Thyroid gland (tissue), 4 donors: ENCODE measurements at regions not wholly inside any gene's neighbourhood (a gene's known extent, or its start where the extent isn't known, plus 50 kb on each side); places are given as distances from the start of the nearest gene placed in this dataset.

Source experiments
- DNase-seq, 2 donors: peaks; one replicate each; pipeline ENCODE4 v3.0.0-alpha.2; 2019
- H3K27ac ChIP-seq, 3 donors: fragments of 200-600 bp; sonication (generic); 1 replicate in 2 of 3; 2 replicates in 1 of 3; pipeline ENCODE4 v1.5.1; 2016 to 2019; ENCODE audit warnings: mild to moderate bottlenecking in 1 of 3, moderate library complexity in 1 of 3
- H3K27me3 ChIP-seq: fragments of 200-600 bp; sonication (generic); one replicate; pipeline ENCODE4 v1.5.1; 2019
- H3K36me3 ChIP-seq, 2 donors: fragments of 200-600 bp; sonication (generic); one replicate each; pipeline ENCODE4 v1.5.1; 2016 to 2019
- H3K4me1 ChIP-seq, 2 donors: fragments of 200-600 bp; sonication (generic); one replicate each; pipeline ENCODE4 v1.5.1; 2017 to 2019
- H3K4me3 ChIP-seq, 3 donors: fragments of 200-600 bp; sonication (generic); replicated peaks in 1 of 3; 1 replicate in 2 of 3; 2 replicates in 1 of 3; pipeline ENCODE4 v1.5.1; 2016; ENCODE audit warnings: mild to moderate bottlenecking in 1 of 3
- H3K9me3 ChIP-seq: fragments of 200-600 bp; sonication (generic); one replicate; pipeline ENCODE4 v1.5.1; 2017
- POLR2A ChIP-seq, 2 donors: fragments of 450-650 bp; IDR thresholded peaks; one replicate each; pipeline ENCODE4 v1.6.1; 2017; ENCODE audit warnings: antibody characterized with exemption in 2 of 2, mild to moderate bottlenecking in 2 of 2, moderate library complexity in 1 of 2
- WGBS, 2 donors: methylation state at CpG; one replicate each; pipeline ENCODE4 v1.1.5; 2017; 5-methylcytosine and 5-hydroxymethylcytosine counted together
- intact Hi-C: fragments of 100-400 bp; cut with DNase I; formaldehyde crosslinking; loops from one replicate; pipeline ENCODE4 v1.15.1; 2023
- TF ChIP-seq, protein P1 (sequence below), 6 experiments: fragments of 200-600 bp in 3 of 6; fragments of 450-650 bp in 3 of 6; sonication (generic) in 3 of 6; IDR thresholded peaks; one replicate each; pipeline ENCODE4 v1.5.1; 2016 to 2019; ENCODE audit warnings: antibody characterized with exemption in 6 of 6, mild to moderate bottlenecking in 2 of 6, inconsistent platforms in 1 of 6, moderate library complexity in 1 of 6

DNA sequence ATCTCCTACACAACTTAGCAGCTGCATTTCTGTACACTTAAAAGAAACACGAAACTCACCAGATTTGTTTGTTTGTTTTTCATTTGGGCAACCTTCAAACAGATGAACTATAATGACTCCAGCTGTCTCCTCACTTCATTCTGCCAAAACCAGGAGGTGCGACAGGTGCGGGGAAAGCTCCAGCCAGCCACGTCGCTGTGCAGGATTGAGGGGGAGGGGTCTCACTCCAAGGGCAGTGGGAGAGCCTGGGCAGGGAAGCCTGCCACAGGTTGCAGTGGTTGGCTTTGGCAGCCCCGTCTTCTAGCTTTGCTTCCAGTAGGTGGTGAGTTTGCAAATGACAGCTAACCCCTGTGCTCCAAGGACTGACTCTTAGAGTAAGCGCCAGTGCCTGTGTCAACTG is 215.8 kb downstream of the CEMIP2 start:
- peak; percentile 35 to 43 for DNase-seq
- WGBS, 2 donors: 8 to 11% methylated on average over 6 to 7 of the region's 7 CpGs
- no peak for TF ChIP-seq POLR2A (IDR thresholded peaks at IDR 0.05)
- TF ChIP-seq, protein P1, sequence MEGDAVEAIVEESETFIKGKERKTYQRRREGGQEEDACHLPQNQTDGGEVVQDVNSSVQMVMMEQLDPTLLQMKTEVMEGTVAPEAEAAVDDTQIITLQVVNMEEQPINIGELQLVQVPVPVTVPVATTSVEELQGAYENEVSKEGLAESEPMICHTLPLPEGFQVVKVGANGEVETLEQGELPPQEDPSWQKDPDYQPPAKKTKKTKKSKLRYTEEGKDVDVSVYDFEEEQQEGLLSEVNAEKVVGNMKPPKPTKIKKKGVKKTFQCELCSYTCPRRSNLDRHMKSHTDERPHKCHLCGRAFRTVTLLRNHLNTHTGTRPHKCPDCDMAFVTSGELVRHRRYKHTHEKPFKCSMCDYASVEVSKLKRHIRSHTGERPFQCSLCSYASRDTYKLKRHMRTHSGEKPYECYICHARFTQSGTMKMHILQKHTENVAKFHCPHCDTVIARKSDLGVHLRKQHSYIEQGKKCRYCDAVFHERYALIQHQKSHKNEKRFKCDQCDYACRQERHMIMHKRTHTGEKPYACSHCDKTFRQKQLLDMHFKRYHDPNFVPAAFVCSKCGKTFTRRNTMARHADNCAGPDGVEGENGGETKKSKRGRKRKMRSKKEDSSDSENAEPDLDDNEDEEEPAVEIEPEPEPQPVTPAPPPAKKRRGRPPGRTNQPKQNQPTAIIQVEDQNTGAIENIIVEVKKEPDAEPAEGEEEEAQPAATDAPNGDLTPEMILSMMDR (IDR thresholded peaks at IDR 0.05): no peak
- H3K4me3 ChIP-seq: no peak overlapping the region
- intact Hi-C loops: no loop called here
- H3K27me3 ChIP-seq: no peaks in the 10 kb centered on the region
- H3K4me1 ChIP-seq: no peaks in the 10 kb centered on the region
- no peaks in the 10 kb centered on the region for H3K9me3 ChIP-seq
- no peaks in the 10 kb centered on the region for H3K36me3 ChIP-seq
- H3K27ac ChIP-seq: no peak overlapping the region

DNA sequence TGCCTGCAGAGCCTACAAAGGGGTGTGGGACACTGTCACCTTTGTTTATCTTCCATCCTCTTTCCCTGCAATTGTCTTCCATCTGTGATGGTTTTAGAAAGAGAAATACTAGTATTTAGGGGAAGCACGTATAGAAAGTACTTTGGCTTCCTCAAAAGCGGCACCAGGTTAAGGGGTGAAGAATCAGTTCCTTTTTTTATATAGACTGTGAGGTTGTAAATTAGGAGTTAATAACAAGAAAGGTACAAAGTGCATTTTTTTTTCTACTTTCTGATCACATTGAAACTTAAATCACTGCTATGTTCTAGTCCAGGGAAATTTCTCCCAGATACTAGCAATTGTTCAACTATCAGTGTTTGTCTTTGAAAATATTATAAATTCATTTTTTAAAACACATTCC is 219.3 kb downstream of the CEMIP2 start:
- Histone ChIP-seq H3K9me3 (no peaks in the 10 kb centered on the region), H3K36me3 (no peaks in the 10 kb centered on the region), H3K4me3 (no peak overlapping the region), H3K27me3 (no peaks in the 10 kb centered on the region), H3K4me1 (no peaks in the 10 kb centered on the region), H3K27ac (no peak overlapping the region)
- DNase-seq: no peak
- intact Hi-C loops: no loop called here
- WGBS, 2 donors: 69 to 78% methylated on average over 2 of the region's 2 CpGs
- TF ChIP-seq, protein P1 (IDR thresholded peaks at IDR 0.05): no peak
- no peak for TF ChIP-seq POLR2A (IDR thresholded peaks at IDR 0.05)

DNA sequence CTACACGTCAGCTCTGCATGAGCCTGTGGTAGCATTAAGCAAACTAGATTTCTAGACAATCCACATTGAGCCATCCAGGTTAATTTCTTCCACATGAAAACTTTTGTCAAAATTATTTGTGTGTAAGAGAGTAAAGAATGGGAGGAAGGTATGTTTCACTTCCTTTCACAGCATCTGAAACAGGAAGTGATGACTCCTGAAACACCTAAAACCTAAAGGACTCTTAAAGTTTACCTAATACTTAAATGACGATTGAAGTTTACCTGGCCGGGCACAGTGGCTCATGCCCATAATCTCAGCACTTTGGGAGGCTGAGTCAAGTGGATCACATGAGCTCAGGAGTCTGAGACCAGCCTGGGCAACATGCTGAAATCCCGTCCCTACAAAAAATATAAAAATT is 223.8 kb downstream of the CEMIP2 start:
- intact Hi-C loops: no loop called here
- Histone ChIP-seq H3K4me1 (no peaks in the 10 kb centered on the region), H3K27ac (no peak overlapping the region), H3K27me3 (no peaks in the 10 kb centered on the region), H3K4me3 (no peak overlapping the region), H3K9me3 (no peaks in the 10 kb centered on the region), H3K36me3 (no peaks in the 10 kb centered on the region)
- WGBS, 2 donors: 63 to 69% methylated on average over 4 of the region's 4 CpGs
- DNase-seq: peak in 1 of 2 donors; percentile 6
- TF ChIP-seq, protein P1 (IDR thresholded peaks at IDR 0.05): no peak
- no peak for TF ChIP-seq POLR2A (IDR thresholded peaks at IDR 0.05)

DNA sequence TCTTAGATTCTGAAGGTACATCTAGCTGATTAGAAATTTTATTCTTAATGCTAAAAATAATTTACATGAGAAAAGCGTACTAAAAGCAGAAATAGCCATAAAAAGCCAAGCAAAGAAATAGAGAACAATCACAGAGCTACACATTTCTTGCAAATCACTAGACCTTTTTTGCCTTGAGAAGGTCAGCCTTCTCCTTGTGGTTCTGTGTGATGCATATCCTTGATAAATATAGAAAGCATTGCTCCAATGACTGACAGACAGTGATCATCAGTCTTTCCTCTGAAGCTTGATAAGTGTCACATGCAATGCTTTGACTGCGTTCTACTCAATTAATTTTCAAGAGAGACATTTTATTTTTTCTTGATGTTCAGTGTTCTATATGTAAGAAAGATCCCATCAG is 226.9 kb downstream of the CEMIP2 start:
- H3K27me3 ChIP-seq: no peaks in the 10 kb centered on the region
- no peaks in the 10 kb centered on the region for H3K4me1 ChIP-seq
- intact Hi-C loops: no loop called here
- no peak for DNase-seq
- H3K9me3 ChIP-seq: no peaks in the 10 kb centered on the region
- TF ChIP-seq, protein P1 (IDR thresholded peaks at IDR 0.05): no peak
- TF ChIP-seq POLR2A (IDR thresholded peaks at IDR 0.05): no peak
- no peak overlapping the region for H3K4me3 ChIP-seq
- WGBS, 2 donors: 91 to 92% methylated on average over 2 of the region's 2 CpGs
- H3K36me3 ChIP-seq: no peaks in the 10 kb centered on the region
- no peak overlapping the region for H3K27ac ChIP-seq

DNA sequence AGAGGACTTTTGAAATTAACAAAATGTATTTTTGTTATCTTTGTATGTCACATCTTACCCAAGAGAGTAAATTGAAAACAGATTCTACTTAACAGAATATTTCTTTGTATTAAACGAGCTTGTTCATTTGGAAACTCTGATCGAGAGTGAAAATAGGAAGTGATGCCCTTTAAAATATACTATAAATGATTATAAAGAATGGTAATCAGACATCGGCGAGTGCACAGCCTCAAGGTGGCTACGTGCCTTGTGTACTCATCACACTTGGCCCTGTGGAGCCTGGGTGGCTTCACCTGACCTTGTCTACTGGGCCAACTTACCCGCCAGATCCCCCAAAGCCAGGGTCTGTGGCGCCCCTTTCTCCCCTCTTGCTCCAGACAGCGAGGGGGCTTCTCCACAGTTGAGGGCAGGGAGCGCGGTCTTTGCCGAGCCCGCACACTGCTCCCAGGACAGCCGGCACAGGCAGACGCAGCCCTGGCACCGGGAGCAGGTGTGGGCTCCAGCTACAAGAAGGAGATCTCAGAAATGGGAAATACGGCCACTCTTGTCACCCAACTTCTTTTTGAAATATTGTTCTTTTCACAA is 243.2 kb downstream of the CEMIP2 start:
- no peak overlapping the region for H3K27ac ChIP-seq
- intact Hi-C loops: no loop called here
- no peaks in the 10 kb centered on the region for H3K36me3 ChIP-seq
- 85 to 91% methylated on average over 16 of the region's 16 CpGs for WGBS, 2 donors
- TF ChIP-seq, protein P1 (IDR thresholded peaks at IDR 0.05): no peak
- no peak for TF ChIP-seq POLR2A (IDR thresholded peaks at IDR 0.05)
- H3K27me3 ChIP-seq: no peaks in the 10 kb centered on the region
- DNase-seq: no peak
- H3K4me3 ChIP-seq: no peak overlapping the region
- H3K9me3 ChIP-seq: no peaks in the 10 kb centered on the region
- no peaks in the 10 kb centered on the region for H3K4me1 ChIP-seq
